ENCODE measurements at regions not wholly inside any gene's neighbourhood (a gene's known extent, or its start where the extent isn't known, plus 50 kb on each side); places are given as distances from the start of the nearest gene placed in this dataset.

- H3K9me3 ChIP-seq = peaks cover 14% of the 10 kb centered on the region
- no peaks in the 10 kb centered on the region for H3K4me1 ChIP-seq
- H3K9me3 Mint-ChIP-seq (ENCODE audit: unreplicated experiment) = peaks cover 11% of the 10 kb centered on the region
- DNase-seq = no peak
- TF ChIP-seq CTCF (IDR thresholded peaks at IDR 0.05; ENCODE audit: insufficient read depth in 1 of 2, low read depth in 1 of 2, low read length in 1 of 2, severe bottlenecking in 1 of 2, unreplicated experiment in 1 of 2) = no peak
- no peak overlapping the region for H3K4me3 Mint-ChIP-seq (ENCODE audit: unreplicated experiment)
- H3K4me3 ChIP-seq (ENCODE audit: low read depth, low read length) = no peak overlapping the region
- H3K36me3 Mint-ChIP-seq (ENCODE audit: insufficient read depth, unreplicated experiment) = peaks cover 86% of the 10 kb centered on the region
- POLR2A ChIA-PET = no interaction called here
- intact Hi-C loops (cut with micrococcal nuclease; ENCODE audit: unreplicated experiment) = no loop called here
- H3K27ac Mint-ChIP-seq (ENCODE audit: unreplicated experiment) = no peak overlapping the region
- no peaks in the 10 kb centered on the region for H3K4me1 Mint-ChIP-seq (ENCODE audit: low read depth, unreplicated experiment)
- CTCF ChIA-PET = no interaction called here
- peaks cover 1% of the 10 kb centered on the region; the same call in 1 of the 2 replicates for H3K36me3 ChIP-seq (ENCODE audit: control insufficient read depth, insufficient read depth, low read length)
- no peaks in the 10 kb centered on the region for H3K27me3 Mint-ChIP-seq (ENCODE audit: insufficient read depth, unreplicated experiment)
- no peaks in the 10 kb centered on the region for H3K27me3 ChIP-seq (replicated peaks; ENCODE audit: control insufficient read depth, insufficient read depth, low read length)
- no TSS peak for BruUV-seq (replicated peaks)
These were observed 320.9 kb downstream of the SHANK2 start for GRCh38 chr11:70931430-70931829.

GRCh38 chr11:70933981-70934583 lies 318.3 kb downstream of the SHANK2 start:
- Mint-ChIP-seq H3K4me3 (ENCODE audit: unreplicated experiment) (no peak overlapping the region), H3K27me3 (ENCODE audit: insufficient read depth, unreplicated experiment) (no peaks in the 10 kb centered on the region), H3K4me1 (ENCODE audit: low read depth, unreplicated experiment) (no peaks in the 10 kb centered on the region), H3K27ac (ENCODE audit: unreplicated experiment) (peak overlapping the region; percentile 48), H3K9me3 (ENCODE audit: unreplicated experiment) (peaks cover 11% of the 10 kb centered on the region), H3K36me3 (ENCODE audit: insufficient read depth, unreplicated experiment) (peaks cover 70% of the 10 kb centered on the region)
- POLR2A ChIA-PET = interaction anchor here (0.6 kb wide), 1 partner anchor 1848 kb away, joined by 3 read pairs; no protein-coding TSS in a partner anchor
- no peaks in the 10 kb centered on the region for H3K36me3 ChIP-seq (ENCODE audit: control insufficient read depth, insufficient read depth, low read length)
- peaks cover 14% of the 10 kb centered on the region for H3K9me3 ChIP-seq
- H3K27me3 ChIP-seq (replicated peaks; ENCODE audit: control insufficient read depth, insufficient read depth, low read length) = no peaks in the 10 kb centered on the region
- CTCF ChIA-PET = no interaction called here
- no TSS peak for BruUV-seq (replicated peaks)
- no peak overlapping the region for H3K4me3 ChIP-seq (ENCODE audit: low read depth, low read length)
- no peak for DNase-seq
- TF ChIP-seq CTCF (IDR thresholded peaks at IDR 0.05; ENCODE audit: insufficient read depth in 1 of 2, low read depth in 1 of 2, low read length in 1 of 2, severe bottlenecking in 1 of 2, unreplicated experiment in 1 of 2) = no peak
- intact Hi-C loops (cut with micrococcal nuclease; ENCODE audit: unreplicated experiment) = no loop called here
- H3K4me1 ChIP-seq = no peaks in the 10 kb centered on the region

- peaks cover 69% of the 10 kb centered on the region for H3K36me3 Mint-ChIP-seq (ENCODE audit: insufficient read depth, unreplicated experiment)
- no peaks in the 10 kb centered on the region for H3K36me3 ChIP-seq (ENCODE audit: control insufficient read depth, insufficient read depth, low read length)
- peak overlapping the region; percentile 48 for H3K27ac Mint-ChIP-seq (ENCODE audit: unreplicated experiment)
- POLR2A ChIA-PET = no interaction called here
- DNase-seq = no peak
- no peaks in the 10 kb centered on the region for H3K4me1 ChIP-seq
- H3K9me3 Mint-ChIP-seq (ENCODE audit: unreplicated experiment) = peaks cover 11% of the 10 kb centered on the region
- H3K27me3 ChIP-seq (replicated peaks; ENCODE audit: control insufficient read depth, insufficient read depth, low read length) = no peaks in the 10 kb centered on the region
- no peak for TF ChIP-seq CTCF (IDR thresholded peaks at IDR 0.05; ENCODE audit: insufficient read depth in 1 of 2, low read depth in 1 of 2, low read length in 1 of 2, severe bottlenecking in 1 of 2, unreplicated experiment in 1 of 2)
- no peak overlapping the region for H3K4me3 ChIP-seq (ENCODE audit: low read depth, low read length)
- no peaks in the 10 kb centered on the region for H3K27me3 Mint-ChIP-seq (ENCODE audit: insufficient read depth, unreplicated experiment)
- no TSS peak for BruUV-seq (replicated peaks)
- no peaks in the 10 kb centered on the region for H3K4me1 Mint-ChIP-seq (ENCODE audit: low read depth, unreplicated experiment)
- peaks cover 11% of the 10 kb centered on the region for H3K9me3 ChIP-seq
- intact Hi-C loops (cut with micrococcal nuclease; ENCODE audit: unreplicated experiment) = no loop called here
- CTCF ChIA-PET = no interaction called here
- H3K4me3 Mint-ChIP-seq (ENCODE audit: unreplicated experiment) = no peak overlapping the region
These were observed 317.2 kb downstream of the SHANK2 start for GRCh38 chr11:70935006-70935768.

Data from Caco-2 (cell line).